ENCODE measurements at regions not wholly inside any gene's neighbourhood (a gene's known extent, or its start where the extent isn't known, plus 50 kb on each side); places are given as distances from the start of the nearest gene placed in this dataset.

- TF ChIP-seq CTCF (IDR thresholded peaks at IDR 0.05): no peak
Measured at GRCh38 chr2:225340923-225341322, 58.6 kb upstream of the NYAP2 start.

GRCh38 chr2:225337183-225337582 is 62.3 kb upstream of the NYAP2 start:
- TF ChIP-seq CTCF (IDR thresholded peaks at IDR 0.05): no peak

- TF ChIP-seq CTCF (IDR thresholded peaks at IDR 0.05): no peak
Measured at GRCh38 chr2:225334514-225334913, 65.0 kb upstream of the NYAP2 start.

- no peak for TF ChIP-seq CTCF (IDR thresholded peaks at IDR 0.05)
Measured at GRCh38 chr2:225328192-225328591, 71.3 kb upstream of the NYAP2 start.

- no peak for TF ChIP-seq CTCF (IDR thresholded peaks at IDR 0.05)
Measured at GRCh38 chr2:225326969-225327368, 72.5 kb upstream of the NYAP2 start.

- no peak for TF ChIP-seq CTCF (IDR thresholded peaks at IDR 0.05)
Measured at GRCh38 chr2:225319872-225320271, 79.6 kb upstream of the NYAP2 start.

- TF ChIP-seq CTCF (IDR thresholded peaks at IDR 0.05): no peak
Measured at GRCh38 chr2:225318440-225318839, 81.1 kb upstream of the NYAP2 start.

GRCh38 chr2:225317186-225317585 is 82.3 kb upstream of the NYAP2 start:
- TF ChIP-seq CTCF (IDR thresholded peaks at IDR 0.05): no peak

Data from LNCAP (cell line).